Skeletal muscle cell (primary cell): ENCODE measurements at regions not wholly inside any gene's neighbourhood (a gene's known extent, or its start where the extent isn't known, plus 50 kb on each side); places are given as distances from the start of the nearest gene placed in this dataset.
"Not testable (repeated sequence)": the region's sequence is repeated elsewhere in the genome, so short reads cannot be mapped to it uniquely, and the experiment has no call there.

Experiments
- DNase-seq: peaks from one replicate; pipeline ENCODE4 v3.0.0-alpha.2; 2010; ENCODE audit warnings: low read depth
- H3K4me3 ChIP-seq: 2 replicates; pipeline ENCODE4 v1.5.1; 2011; ENCODE audit warnings: low read depth, mild to moderate bottlenecking, control low read depth, low read length, moderate library complexity

DNA sequence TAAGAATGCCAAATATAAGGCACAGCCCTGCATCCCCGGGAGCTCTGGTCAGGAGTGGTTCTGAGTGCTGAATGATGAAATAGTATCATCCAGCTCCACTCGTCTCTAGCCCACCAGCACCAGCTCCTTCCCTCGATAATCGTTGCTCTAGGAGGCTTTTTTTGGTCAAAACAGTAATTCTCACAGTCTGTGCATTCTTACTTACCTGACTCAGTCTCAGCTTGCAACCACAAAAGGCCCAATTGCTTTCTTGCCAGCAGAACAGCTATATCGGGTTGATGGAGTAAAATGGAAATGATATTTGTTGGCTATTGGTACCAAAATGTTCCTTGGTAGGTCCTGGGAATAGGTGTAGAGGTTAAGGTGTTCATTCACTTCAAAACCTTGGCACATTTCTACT, 94.8 kb downstream of the BMP4 start:
- DNase-seq: no peak

DNA sequence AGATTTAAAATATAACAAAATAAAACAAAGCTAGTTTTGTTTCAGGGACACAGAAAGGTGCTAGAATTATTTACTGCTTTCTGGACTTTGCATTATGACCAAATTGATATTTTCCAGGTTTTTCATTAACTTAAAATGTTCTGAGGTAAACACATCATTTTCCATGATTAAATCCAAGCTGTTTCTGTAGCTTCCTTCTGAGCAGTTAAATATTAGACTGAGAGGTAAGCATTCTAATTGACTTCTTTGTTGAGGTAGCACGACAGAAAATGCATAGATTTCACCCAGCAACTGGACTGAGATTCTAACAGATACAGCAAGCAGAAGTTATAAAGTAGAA, 98.3 kb downstream of the BMP4 start:
- DNase-seq: no peak

More for the DNA sequence above, 94.8 kb downstream of the BMP4 start:
- no peak overlapping the region for H3K4me3 ChIP-seq

DNA sequence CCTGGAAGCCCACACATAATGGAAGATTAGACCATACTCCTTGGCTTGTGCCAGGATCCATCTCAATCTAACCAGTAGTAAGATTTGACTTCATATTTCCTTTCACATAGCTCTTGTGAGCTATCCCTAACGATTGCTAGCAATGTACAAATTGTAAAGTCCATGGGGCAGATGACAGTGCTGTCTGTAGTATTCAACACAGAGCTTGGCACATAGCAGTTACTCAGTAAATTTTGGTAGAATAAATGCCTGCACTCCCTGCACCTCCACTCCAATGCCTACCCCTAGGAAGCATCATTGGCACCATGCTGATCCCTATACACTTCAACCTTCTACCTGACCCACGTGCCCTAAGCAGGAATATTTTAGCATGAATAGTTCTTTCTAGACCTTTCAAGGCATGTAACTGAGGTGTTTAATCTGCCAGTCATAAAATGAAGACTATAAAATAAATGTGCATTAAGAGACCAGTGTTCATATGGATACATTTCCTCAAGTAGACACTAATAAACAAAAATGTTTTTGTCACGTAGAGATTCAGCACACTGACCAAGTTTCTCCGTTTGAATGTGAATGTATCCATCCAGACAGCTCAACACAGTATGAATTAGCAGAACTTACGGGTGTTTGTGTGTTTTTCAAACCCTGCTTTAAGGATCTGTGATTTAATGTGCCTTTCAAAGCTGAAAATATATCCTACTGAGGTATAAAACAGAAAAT, 98.8 kb downstream of the BMP4 start:
- no peak overlapping the region for H3K4me3 ChIP-seq
- DNase-seq: no peak

More for the DNA sequence above, 98.3 kb downstream of the BMP4 start:
- H3K4me3 ChIP-seq: no peak overlapping the region

DNA sequence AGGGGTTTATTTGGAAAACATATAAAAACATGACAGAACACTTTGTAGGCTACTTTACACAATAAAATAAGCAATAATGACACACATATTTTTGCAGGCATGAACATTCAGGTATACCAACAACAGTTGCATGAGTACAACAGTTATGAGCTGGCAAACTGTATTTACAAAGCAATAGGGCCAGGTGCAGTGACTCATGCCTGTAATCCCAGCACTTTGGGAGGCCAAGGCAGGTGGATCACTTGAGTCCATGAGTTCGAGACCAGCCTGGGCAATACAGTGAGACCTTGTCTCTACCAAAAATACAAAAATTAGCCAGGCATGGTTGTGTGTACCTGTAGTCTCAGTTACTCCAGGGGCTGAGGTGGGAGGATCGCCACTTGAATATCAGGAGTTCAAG, 101.1 kb downstream of the BMP4 start:
- H3K4me3 ChIP-seq: no peak overlapping the region
- no peak for DNase-seq

DNA sequence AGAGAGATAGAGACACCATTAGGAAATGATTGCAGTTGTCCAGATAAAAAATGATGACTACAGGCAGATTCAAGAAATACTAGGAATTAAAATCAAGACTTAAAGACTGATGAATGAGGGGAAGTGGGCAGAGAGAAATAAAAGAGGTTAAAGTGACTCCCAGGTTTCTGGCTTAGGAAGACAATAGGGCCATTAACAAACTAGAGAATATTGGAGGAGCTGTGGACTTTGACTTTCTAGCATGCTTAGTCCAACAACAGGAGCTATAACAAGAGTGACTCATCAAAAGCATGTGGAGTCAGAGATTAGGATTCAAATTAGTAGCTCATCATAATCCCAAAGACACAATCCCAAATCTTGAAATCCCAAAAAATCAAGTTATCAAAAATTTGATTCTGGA, 101.5 kb downstream of the BMP4 start:
- H3K4me3 ChIP-seq: no peak overlapping the region
- DNase-seq: no peak

DNA sequence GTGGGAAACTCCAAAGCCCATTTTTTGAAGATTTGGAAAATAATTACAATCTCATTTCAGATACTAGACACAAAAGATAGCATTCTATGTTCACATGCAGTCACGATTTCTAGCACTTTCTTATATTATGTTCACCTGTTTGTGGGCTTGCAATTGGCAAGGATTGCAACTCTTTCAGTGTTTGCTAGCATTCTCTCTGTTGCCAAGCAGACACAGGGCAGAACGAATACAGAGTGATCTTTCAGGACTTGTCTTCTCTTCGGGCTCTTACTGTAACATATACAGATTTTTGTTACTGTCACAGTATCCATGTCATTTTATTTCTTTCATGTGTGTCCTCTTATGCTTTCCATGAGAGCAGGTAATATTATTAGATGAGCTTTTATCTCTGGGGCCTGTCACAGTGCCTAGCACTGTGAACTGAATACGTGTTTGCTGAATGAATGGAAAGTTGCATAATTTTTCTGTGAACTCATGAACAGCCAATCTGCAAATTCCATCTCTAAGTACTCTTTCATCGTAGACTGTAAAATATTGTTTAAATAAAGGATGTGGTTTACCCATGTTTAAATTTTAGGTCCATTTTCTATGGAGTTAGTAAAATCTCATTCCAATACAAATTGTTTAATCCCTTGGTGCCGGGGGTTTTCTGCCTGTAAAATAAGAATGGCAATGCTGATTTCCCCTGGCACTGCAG, 105.1 kb downstream of the BMP4 start:
- no peak for DNase-seq
- H3K4me3 ChIP-seq: no peak overlapping the region

DNA sequence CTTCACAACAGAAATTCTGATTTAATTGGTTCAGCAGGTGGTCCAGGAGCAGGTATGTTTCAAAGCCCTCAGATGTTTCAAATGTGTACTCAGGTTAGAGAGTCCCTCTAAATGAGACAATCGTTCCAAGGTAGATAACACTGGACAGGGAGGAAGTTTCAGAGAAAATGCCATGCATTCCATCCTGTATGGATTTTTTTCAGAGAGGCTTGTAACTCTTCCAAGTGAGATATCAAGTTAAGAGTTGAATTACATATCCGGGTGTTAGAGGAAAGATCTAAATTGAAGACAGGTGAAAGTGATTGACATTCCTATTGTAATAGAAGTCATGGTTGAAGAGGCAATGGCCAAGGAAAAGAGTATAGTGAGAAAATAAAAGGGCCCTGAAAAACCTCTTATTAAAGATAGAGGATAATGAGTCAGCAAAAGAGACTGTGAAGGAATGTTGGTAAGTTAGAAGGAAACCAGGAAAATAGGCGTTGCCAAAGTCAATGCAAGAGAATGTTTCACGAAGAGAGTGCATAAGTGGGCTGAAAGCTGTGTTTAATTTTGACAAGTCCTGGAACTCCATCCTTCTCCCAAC, 105.8 kb downstream of the BMP4 start:
- no peak for DNase-seq
- H3K4me3 ChIP-seq: no peak overlapping the region

DNA sequence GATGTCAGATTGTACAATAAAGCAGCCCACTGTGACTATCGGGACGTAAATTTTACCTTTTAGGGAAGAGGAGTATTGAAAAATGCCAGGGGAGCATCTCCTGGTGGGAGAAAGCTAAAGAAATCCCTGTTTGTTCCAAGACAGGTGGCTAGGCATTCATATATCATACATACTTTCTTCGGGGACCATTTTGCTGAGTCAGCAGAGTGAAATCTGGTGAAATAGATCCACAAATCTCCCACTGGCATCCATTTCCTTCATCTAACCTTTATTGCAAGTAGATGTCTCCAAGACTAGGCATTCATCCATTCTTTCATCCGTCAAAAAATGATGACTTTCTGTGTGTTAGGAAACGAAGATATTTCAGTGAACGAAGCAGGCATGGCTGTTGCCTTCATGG, 107.1 kb downstream of the BMP4 start:
- H3K4me3 ChIP-seq: no peak overlapping the region
- no peak for DNase-seq

DNA sequence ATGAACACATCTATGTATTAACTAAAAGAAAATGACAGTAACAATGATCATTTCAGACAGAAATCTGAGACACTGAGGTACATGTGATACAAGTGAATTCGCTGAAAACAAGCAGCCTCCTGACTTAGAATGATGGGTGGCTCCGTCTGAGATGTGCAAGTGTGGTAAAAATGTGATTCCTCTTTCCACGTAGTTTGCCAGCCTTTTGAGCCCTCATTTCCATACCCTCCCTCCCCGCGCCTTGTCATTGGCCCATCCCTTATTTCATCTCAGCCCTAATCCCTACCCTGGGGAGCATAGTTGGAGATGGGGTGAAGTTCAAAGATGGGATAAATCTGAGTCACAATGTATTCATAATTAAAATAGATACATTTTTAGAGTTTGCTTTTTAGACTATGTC, 107.8 kb downstream of the BMP4 start:
- DNase-seq: no peak
- no peak overlapping the region for H3K4me3 ChIP-seq

DNA sequence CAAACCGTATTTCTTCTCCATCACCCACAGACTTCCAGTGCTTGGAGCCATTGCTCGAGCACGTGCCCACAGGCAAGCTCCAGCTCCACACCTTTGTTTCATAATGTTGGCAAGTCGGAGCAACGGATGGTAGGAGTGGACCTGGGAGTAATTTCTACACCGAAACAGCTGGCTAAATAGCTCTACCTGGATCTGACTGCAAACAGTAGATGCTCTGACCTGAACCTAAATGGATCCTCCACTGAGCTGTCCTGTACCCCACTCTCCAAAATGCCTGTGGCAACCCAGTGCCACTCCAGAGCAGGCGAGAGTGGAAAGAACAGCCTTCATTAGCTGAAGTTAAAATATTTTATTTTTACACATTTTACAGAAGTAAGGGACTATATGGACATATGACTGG, 108.7 kb downstream of the BMP4 start:
- H3K4me3 ChIP-seq: no peak overlapping the region
- no peak for DNase-seq

DNA sequence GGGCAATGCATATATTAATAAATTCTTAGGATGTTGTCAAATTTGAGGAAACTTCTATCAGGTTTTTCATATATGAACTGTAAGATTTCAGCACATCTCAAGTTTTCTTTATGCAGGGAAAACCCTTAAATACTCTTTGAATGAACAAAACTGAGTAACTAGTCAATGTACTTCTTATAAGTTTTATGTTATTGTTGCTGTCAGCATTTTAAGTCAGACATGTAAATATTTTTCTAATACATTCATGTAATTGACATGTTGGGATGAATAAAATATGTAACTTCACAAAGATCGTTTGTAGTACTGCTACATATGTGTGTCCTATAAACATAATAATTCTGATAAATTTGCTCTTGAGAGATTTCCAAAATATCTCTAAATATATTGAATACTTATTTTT, 109.6 kb downstream of the BMP4 start:
- no peak for DNase-seq
- H3K4me3 ChIP-seq: no peak overlapping the region

DNA sequence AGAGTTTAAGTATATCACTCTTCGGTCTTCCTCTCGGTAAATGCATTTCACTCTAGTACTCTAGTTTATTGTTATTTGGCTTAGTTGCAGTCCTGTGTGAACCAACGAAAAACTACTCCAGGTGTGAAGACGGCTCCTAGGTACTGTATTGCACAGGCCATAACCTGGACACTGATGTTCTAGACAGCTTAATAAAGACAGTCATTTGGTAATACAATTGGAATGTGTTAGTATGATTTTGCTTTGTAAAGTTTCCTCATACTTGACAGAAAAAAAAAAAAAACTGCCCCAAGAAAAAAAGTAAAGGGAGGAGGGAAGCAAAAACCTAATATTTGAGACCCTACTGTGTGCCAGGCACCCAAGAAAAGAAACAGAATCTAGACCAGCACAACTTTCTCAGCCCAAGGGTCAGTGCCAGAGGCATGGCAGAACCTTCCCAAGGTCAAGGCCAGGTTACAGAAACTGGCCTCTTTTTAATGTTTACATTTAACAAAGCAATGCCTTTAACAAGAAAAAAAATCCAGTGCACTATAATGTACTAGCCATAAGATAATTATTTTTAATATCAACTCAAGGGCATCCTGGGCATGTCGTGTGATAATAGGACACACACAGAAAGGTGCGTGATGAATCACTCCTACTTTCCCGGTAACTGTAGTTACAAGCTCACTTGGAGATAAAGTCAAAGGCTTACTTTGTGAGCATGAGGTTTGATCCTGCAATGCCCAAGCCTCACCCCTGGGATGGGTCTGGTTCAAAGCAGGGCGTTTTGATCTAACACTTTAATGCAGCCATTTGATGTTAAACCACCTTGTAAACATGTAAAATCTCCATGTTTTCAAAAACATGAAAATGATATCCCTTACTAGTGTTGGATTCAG, 110.6 kb downstream of the BMP4 start:
- H3K4me3 ChIP-seq: no peak overlapping the region
- DNase-seq: no peak

DNA sequence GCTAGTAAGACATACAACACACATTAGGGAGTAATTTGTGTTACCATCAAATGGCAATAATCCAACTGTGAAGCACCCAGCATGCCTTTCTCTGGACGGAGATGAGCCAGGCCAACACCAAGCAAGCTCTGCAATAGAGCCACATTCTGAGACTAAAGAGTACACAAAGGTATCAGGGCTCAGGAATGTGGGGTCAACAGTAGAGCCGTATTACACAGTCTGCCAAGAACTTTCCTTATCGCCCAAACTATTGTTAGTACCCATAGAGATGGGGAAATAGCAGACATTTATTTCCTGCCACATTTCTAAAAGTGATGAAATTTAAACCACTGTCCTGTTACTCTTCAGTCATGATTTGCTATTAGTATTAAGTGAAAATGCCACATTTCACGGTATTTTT, 113.7 kb downstream of the BMP4 start:
- DNase-seq: no peak
- no peak overlapping the region for H3K4me3 ChIP-seq

DNA sequence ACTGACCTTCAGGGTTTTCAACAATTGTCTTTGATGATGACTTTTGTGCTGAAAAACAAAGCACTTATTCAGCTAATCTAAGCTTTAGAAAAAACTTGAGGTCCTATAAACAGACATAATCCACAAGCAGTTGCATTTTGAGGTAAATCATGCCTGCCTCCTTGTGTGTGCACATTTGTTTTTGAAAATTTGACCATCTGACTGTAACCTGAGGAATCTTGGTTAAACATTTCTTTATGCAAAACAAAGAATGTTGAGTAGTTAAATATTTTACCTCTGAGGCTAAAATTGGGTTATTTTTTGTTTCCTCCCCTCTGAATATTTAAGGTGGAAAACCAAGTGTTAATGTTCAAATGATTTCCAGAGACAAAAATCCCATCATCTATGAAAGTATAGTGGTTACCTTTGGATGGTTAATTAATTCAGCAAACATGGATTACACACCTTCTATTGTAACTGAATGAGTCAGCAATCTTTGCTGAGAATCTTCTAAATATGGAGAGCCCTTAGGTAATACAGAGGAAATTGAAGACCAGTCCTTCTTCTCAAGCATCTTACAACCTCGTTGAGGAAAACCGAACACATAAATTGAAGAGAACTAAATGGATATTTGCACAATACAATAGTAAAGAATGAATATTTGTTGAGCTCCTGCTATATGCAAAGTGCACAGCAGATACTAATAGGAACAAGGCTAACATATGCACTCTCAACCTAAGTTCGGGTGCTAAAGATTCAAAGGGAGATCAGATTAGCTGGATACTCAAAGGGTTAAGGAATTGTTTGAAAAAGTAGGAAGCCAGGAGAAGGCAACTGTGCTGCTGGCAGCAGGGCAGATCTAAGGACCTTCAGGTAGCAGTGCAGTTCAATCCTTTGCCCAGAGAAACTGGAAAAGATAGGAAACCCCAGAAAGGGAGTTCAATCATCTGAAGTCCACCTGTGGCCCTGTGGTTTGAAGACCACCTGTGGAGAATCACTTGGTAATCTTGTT, 115.2 kb downstream of the BMP4 start:
- DNase-seq: no peak
- no peak overlapping the region for H3K4me3 ChIP-seq

DNA sequence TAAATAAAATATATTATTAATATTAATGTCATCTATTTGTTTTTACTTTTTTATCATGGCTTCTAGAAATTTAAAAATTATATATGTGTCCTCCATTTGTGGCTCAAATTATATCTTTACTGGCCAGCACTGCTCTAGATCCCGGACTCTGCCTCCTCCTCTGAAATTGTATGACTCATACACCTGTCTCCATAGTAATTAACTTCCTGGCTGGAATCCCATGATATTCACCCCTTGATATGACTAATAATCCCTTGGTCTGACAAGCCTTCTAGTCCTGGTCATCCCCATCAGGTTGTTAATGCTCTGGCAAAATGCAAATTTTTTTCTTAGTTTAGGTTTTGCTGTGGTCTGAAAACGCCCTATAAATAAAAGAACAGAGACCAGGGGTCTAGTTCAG, 116.2 kb downstream of the BMP4 start:
- H3K4me3 ChIP-seq: no peak overlapping the region
- DNase-seq: no peak

DNA sequence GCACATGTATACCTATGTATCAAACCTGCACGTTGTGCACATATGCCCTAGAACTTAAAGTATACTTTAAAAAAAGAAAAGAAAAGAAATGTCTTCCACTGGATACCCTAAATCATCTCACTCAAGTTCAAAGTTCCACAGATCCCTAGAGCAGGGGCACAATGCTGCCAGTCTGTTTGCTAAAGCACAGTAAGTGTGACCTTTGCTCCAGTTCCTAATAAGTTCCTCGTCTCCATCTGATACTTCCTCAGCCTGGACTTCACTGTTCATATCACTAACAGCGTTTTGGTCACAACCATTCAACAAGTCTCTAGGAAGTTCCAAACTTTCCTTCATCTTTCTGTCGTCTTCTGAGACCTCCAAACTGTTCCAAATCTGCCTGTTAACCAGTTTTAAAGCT, 118.3 kb downstream of the BMP4 start:
- no peak overlapping the region for H3K4me3 ChIP-seq
- DNase-seq: no peak

DNA sequence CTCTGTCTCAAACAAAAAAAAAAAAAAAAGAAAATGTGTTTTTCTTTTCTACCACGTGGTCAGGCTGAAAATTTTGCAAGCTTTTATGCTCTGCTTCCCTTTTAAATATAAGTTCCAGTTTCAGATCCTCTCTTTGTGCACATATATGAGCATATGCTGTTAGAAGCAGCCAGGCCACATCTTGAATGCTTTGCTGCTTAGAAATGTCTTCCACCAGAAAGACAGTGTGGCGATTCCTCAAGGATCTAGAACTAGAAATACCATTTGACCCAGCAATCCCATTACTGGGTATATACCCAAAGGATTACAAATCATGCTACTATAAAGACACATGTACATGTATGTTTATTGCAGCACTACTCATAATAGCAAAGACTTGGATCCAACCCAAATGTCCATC, 119.0 kb downstream of the BMP4 start:
- H3K4me3 ChIP-seq, DNase-seq: not testable (repeated sequence)

DNA sequence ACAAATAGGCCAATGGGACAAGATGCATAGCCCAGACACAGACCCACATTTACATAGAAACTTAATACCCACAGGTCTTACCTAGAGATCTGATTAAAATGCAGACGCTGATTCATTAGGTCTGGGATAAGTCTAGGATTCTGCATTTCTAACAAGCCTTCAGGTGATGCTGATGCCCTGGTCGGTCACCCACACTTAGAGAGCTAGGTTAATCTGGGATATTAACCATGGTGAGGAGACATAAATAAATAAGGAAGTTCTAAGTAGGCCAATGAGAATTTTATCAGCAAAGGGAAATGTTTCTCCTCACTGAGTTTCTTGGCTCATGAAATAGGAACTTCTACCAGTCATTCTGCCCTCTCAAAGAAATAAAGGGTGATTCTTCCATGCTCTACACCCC, 120.1 kb downstream of the BMP4 start:
- DNase-seq: no peak
- H3K4me3 ChIP-seq: no peak overlapping the region

DNA sequence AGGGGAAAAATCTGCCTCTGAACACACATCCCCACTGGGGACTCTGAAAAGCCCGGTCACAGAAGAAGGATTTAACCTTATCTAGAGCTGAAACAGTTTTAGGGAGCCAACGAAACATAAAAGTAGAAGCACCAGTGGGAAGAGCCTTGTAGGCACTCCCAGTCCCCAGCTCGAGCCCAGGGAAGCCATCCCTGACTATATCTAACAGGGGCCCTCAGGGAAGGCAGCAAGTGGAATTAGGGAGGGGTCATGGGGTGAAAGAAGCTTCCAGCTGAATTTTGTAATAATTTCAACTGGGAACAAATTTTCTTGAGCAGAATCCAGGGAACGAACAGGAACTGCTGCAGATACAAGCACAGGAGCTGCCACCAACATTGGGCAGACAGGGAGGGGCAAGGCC, 127.8 kb downstream of the BMP4 start:
- H3K4me3 ChIP-seq: no peak overlapping the region

More for the DNA sequence above, 127.8 kb downstream of the BMP4 start:
- no peak for DNase-seq
